Activated B cell treated with CpG ODN at 0.5 μM for 24 hours (primary cell): ENCODE measurements at regions not wholly inside any gene's neighbourhood (a gene's known extent, or its start where the extent isn't known, plus 50 kb on each side); places are given as distances from the start of the nearest gene placed in this dataset.

Experiments used
- ATAC-seq: fragments of 200-7000 bp; cut with Tn5 transposase; one replicate; pipeline ENCODE4 v1.10.0; 2021; ENCODE audit warnings: low read depth, mild to moderate bottlenecking, moderate library complexity
- CTCF ChIA-PET: fragments of 350-600 bp; sonication (Branson Sonifier 250); formaldehyde crosslinking; loops from one replicate; lab custom pipeline; 2021; ENCODE audit warnings: antibody characterized with exemption; lab: Charles Lee
- POLR2A ChIA-PET: fragments of 350-600 bp; sonication (Branson Sonifier 250); formaldehyde crosslinking; loops from one replicate; lab custom pipeline; 2021; ENCODE audit warnings: antibody characterized with exemption; lab: Charles Lee
- DNase-seq: peaks from one replicate; pipeline ENCODE4 v3.0.0; 2022
- H3K27ac Mint-ChIP-seq: one replicate; pipeline ENCODE4 v1.8.0; 2020; ENCODE audit warnings: mixed read lengths
- H3K27me3 Mint-ChIP-seq: one replicate; pipeline ENCODE4 v1.8.0; 2021; ENCODE audit warnings: mixed read lengths
- H3K36me3 Mint-ChIP-seq: one replicate; pipeline ENCODE4 v1.8.0; 2021; ENCODE audit warnings: low read depth, mixed read lengths
- H3K4me1 Mint-ChIP-seq: one replicate; pipeline ENCODE4 v1.8.0; 2021; ENCODE audit warnings: mixed read lengths
- H3K4me3 Mint-ChIP-seq: one replicate; pipeline ENCODE4 v1.8.0; 2020; ENCODE audit warnings: mild to moderate bottlenecking, mixed read lengths
- H3K9me3 Mint-ChIP-seq: one replicate; pipeline ENCODE4 v1.8.0; 2020; ENCODE audit warnings: mixed read lengths
- intact Hi-C: fragments of 100-400 bp; cut with micrococcal nuclease; formaldehyde crosslinking; loops from one replicate; pipeline ENCODE4 v1.15.1; 2024
- TF ChIP-seq, protein P1 (sequence below): fragments of 200-600 bp; IDR thresholded peaks from one replicate; pipeline ENCODE4 v1.8.0; 2022; ENCODE audit warnings: antibody characterized with exemption, mild to moderate bottlenecking

DNA sequence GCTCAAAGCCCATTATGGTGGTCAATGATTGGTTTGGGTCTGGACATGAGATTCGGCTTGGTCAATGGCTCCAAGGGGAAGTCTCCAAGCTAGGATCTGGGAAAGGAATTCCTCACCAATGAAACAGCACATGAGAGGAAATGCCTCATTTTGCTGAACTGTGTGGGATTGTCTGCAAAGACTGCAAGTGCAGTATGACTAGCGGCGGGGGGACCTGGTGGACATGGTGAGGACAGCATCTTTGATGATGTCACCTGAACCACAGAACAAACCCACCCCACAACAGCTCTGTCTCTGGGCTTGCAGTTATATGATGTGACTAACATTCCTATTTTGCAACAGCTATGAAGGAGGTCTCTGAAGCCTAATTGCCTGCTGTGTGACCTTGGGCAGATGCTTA, 50.6 kb upstream of the NKD1 start:
- Mint-ChIP-seq H3K4me3 (no peak overlapping the region), H3K9me3 (peaks cover 2% of the 10 kb centered on the region), H3K27ac (no peak overlapping the region), H3K27me3 (peaks cover 21% of the 10 kb centered on the region), H3K4me1 (no peaks in the 10 kb centered on the region), H3K36me3 (no peaks in the 10 kb centered on the region)
- CTCF ChIA-PET, result no interaction called here
- intact Hi-C loops, result no loop called here
- ATAC-seq, result no peak
- DNase-seq, result no peak
- POLR2A ChIA-PET, result interaction anchor here (0.6 kb wide), 1 partner anchor 1882 kb away, joined by 6 read pairs; no protein-coding TSS in a partner anchor
- TF ChIP-seq, protein P1, sequence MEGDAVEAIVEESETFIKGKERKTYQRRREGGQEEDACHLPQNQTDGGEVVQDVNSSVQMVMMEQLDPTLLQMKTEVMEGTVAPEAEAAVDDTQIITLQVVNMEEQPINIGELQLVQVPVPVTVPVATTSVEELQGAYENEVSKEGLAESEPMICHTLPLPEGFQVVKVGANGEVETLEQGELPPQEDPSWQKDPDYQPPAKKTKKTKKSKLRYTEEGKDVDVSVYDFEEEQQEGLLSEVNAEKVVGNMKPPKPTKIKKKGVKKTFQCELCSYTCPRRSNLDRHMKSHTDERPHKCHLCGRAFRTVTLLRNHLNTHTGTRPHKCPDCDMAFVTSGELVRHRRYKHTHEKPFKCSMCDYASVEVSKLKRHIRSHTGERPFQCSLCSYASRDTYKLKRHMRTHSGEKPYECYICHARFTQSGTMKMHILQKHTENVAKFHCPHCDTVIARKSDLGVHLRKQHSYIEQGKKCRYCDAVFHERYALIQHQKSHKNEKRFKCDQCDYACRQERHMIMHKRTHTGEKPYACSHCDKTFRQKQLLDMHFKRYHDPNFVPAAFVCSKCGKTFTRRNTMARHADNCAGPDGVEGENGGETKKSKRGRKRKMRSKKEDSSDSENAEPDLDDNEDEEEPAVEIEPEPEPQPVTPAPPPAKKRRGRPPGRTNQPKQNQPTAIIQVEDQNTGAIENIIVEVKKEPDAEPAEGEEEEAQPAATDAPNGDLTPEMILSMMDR, result no peak

DNA sequence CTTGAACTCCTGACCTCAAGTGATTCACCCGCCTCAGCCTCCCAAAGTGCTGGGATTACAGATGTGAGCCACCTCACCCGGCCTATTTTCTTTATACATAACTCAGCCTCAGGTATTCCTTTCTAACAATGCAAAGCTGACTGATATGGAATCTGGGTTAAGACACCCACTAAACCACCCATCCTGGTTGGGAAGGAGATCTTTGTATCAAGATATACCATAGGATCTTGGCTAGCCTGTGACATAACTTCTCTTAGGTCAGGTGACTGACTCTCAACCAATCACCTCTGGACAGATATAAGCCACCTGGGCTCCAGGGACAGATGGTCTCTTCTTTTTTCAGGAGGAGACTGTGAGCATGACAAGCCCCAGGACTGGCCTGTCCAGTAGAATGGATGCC, 51.2 kb upstream of the NKD1 start:
- intact Hi-C loops, result no loop called here
- H3K27me3 Mint-ChIP-seq, result peaks cover 20% of the 10 kb centered on the region
- H3K27ac Mint-ChIP-seq, result no peak overlapping the region
- ATAC-seq (no peak), DNase-seq (no peak)
- no peaks in the 10 kb centered on the region for H3K36me3 Mint-ChIP-seq
- H3K9me3 Mint-ChIP-seq, result peaks cover 2% of the 10 kb centered on the region
- TF ChIP-seq, protein P1, result no peak
- ChIA-PET POLR2A (interaction anchor here (0.6 kb wide), 1 partner anchor 1882 kb away, joined by 6 read pairs; no protein-coding TSS in a partner anchor), CTCF (no interaction called here)
- no peaks in the 10 kb centered on the region for H3K4me1 Mint-ChIP-seq
- no peak overlapping the region for H3K4me3 Mint-ChIP-seq

DNA sequence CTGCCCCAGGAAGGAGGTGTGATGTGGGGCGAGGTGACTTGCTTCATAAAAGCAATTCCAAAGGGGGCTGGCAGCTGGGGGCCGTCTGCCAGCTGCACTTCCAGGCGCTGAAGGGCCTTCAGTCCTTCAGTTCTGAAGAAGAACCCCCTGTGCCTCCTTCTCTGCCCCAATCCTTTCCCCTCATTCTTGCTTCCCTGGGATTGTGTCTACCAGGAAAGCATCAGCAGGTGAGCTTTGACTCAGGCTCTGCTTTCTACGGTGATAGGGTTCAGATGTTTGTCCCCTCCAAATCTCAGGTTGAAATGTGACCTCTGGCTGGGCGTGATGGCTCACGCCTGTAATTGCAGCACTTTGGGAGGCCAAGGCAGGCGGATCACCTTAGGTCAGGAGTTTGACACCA, 52.5 kb upstream of the NKD1 start:
- Mint-ChIP-seq H3K27ac (no peak overlapping the region), H3K9me3 (peaks cover 4% of the 10 kb centered on the region), H3K4me3 (no peak overlapping the region), H3K27me3 (peaks cover 23% of the 10 kb centered on the region), H3K4me1 (no peaks in the 10 kb centered on the region), H3K36me3 (no peaks in the 10 kb centered on the region)
- ChIA-PET POLR2A (no interaction called here), CTCF (no interaction called here)
- ATAC-seq (no peak), DNase-seq (no peak)
- intact Hi-C loops, result no loop called here
- TF ChIP-seq, protein P1, result no peak

DNA sequence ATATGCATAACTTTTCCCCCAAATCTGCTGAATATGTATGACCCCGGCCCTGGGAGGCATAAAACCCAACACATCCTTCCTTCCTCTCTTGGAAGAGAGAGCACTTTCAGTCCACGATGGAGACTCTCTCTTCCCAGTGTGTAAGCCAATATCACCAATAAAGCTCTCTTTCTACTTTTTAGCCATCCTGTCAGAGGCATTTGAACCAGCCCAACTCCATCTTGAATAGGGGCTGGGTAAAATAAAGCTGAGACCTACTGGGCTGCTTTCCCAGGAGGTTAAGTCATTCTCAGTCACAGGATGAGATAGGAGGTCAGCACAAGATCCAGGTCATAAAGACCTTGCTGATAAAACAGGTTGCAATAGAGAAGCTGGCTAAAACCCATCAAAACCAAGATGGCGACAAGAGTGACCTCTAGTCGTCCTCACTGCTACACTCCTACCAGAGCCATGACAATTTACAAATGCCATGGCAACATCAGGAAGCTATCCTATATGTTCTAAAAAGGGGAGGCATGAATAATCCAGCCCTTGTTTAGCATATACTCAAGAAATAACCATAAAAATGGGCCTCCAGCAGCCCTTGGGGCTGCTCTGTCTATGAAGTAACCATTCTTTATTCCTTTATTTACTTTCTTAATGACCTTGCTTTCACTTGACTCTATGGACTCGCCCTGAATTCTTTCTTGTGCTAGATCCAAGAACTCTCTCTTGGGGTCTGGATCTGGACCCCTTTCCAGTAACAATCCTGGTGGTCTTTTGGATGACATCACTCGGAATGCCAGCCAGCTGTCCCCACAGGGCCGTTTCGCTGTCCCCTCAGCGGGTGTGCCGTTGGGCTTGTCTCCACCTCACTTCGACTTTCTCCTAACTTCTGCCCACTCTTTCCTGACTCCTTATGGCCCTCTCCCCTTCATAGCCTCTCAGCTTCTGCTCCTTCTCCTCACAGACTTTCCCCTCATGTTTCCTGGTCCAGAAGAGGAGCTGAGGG, 53.4 kb upstream of the NKD1 start:
- ChIA-PET CTCF (no interaction called here), POLR2A (no interaction called here)
- H3K4me3 Mint-ChIP-seq, result no peak overlapping the region
- no peaks in the 10 kb centered on the region for H3K4me1 Mint-ChIP-seq
- H3K27ac Mint-ChIP-seq, result no peak overlapping the region
- no peak for ATAC-seq
- DNase-seq, result no peak
- peaks cover 20% of the 10 kb centered on the region for H3K27me3 Mint-ChIP-seq
- no peaks in the 10 kb centered on the region for H3K36me3 Mint-ChIP-seq
- H3K9me3 Mint-ChIP-seq, result peaks cover 4% of the 10 kb centered on the region
- TF ChIP-seq, protein P1, result no peak
- intact Hi-C loops, result no loop called here

DNA sequence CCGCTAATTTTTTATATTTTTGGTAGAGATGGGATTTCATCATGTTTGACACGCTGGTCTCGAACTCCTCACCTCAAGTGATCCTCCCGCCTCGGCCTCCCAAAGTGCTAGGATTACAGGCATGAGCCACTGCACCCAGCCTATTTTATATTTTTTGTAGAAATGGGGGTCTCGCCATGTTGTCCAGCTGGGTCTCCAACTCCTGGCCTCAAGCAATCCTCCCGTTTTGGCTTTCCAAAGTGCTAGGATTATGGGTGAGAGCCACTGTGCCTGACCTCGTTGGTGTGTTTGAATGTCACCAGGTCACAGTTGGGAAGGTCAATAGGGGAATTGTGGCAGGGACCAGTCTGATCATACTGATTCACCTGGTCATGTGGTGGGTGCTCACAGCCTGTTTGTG, 56.7 kb upstream of the NKD1 start:
- intact Hi-C loops, result no loop called here

More for the DNA sequence above, 56.7 kb upstream of the NKD1 start:
- Mint-ChIP-seq H3K36me3 (no peaks in the 10 kb centered on the region), H3K27me3 (peaks cover 16% of the 10 kb centered on the region), H3K4me1 (no peaks in the 10 kb centered on the region), H3K9me3 (peaks cover 2% of the 10 kb centered on the region), H3K27ac (no peak overlapping the region), H3K4me3 (no peak overlapping the region)
- CTCF ChIA-PET, result no interaction called here
- ATAC-seq (no peak), DNase-seq (no peak)
- TF ChIP-seq, protein P1, result no peak
- POLR2A ChIA-PET, result no interaction called here
